Left renal cortex interstitium (tissue), 4 donors: ENCODE measurements at regions not wholly inside any gene's neighbourhood (a gene's known extent, or its start where the extent isn't known, plus 50 kb on each side); places are given as distances from the start of the nearest gene placed in this dataset.
A peak's percentile ranks its signal among the peaks of the same experiment; 100 is the strongest.

Source experiments
- DNase-seq, 4 donors: peaks; one replicate each; pipeline ENCODE4 v3.0.0-alpha.2; 2013; ENCODE audit warnings: low read depth in 4 of 4, low spot score in 2 of 4, missing footprints in 1 of 4

GRCh38 chr2:49265471-49265870 lies 111.2 kb upstream of the FSHR start:
- DNase-seq, result no peak

GRCh38 chr2:49262801-49263560 lies 108.7 kb upstream of the FSHR start:
- DNase-seq, result no peak

- DNase-seq, result no peak
These were observed 107.5 kb upstream of the FSHR start for GRCh38 chr2:49261781-49262180.

- DNase-seq, result no peak
These were observed 106.7 kb upstream of the FSHR start for GRCh38 chr2:49260979-49261538.

- no peak for DNase-seq
These were observed 105.6 kb upstream of the FSHR start for GRCh38 chr2:49259926-49260325.

GRCh38 chr2:49255409-49255971 lies 101.2 kb upstream of the FSHR start:
- peak in 1 of 4 donors; percentile 9 for DNase-seq

- DNase-seq, result no peak
These were observed 100.1 kb upstream of the FSHR start for GRCh38 chr2:49254401-49254800.

GRCh38 chr2:49251766-49252165 lies 97.5 kb upstream of the FSHR start:
- DNase-seq, result no peak

- DNase-seq, result no peak
These were observed 96.9 kb upstream of the FSHR start for GRCh38 chr2:49251251-49251650.

GRCh38 chr2:49248506-49248905 lies 94.2 kb upstream of the FSHR start:
- no peak for DNase-seq

GRCh38 chr2:49241991-49242390 lies 87.7 kb upstream of the FSHR start:
- DNase-seq, result no peak

- no peak for DNase-seq
These were observed 87.2 kb upstream of the FSHR start for GRCh38 chr2:49241501-49241900.

GRCh38 chr2:49240608-49241007 lies 86.3 kb upstream of the FSHR start:
- DNase-seq, result no peak

GRCh38 chr2:49238604-49238960 lies 84.3 kb upstream of the FSHR start:
- DNase-seq, result no peak

- DNase-seq, result no peak
These were observed 83.7 kb upstream of the FSHR start for GRCh38 chr2:49237867-49238603.

- DNase-seq, result no peak
These were observed 82.0 kb upstream of the FSHR start for GRCh38 chr2:49236316-49236715.

- no peak for DNase-seq
These were observed 72.0 kb upstream of the FSHR start for GRCh38 chr2:49226360-49226759.

- no peak for DNase-seq
These were observed 70.8 kb upstream of the FSHR start for GRCh38 chr2:49225126-49225525.

GRCh38 chr2:49224426-49225010 lies 70.2 kb upstream of the FSHR start:
- no peak for DNase-seq

- DNase-seq, result no peak
These were observed 68.7 kb upstream of the FSHR start for GRCh38 chr2:49222975-49223528.

- DNase-seq, result no peak
These were observed 65.4 kb upstream of the FSHR start for GRCh38 chr2:49219741-49220140.
